B cell (primary cell): ENCODE measurements at regions not wholly inside any gene's neighbourhood (a gene's known extent, or its start where the extent isn't known, plus 50 kb on each side); places are given as distances from the start of the nearest gene placed in this dataset.

Experiments used
- ATAC-seq: fragments of 200-7000 bp; cut with Tn5 transposase; one replicate; pipeline ENCODE4 v1.10.0; 2021; ENCODE audit warnings: low read depth, mild to moderate bottlenecking, moderate number of reproducible peaks, moderate library complexity
- CTCF ChIA-PET: fragments of 350-600 bp; sonication (Branson Sonifier 250); formaldehyde crosslinking; loops from one replicate; lab custom pipeline; 2021; ENCODE audit warnings: antibody characterized with exemption, inconsistent platforms; lab: Charles Lee
- POLR2A ChIA-PET: fragments of 350-600 bp; sonication (Branson Sonifier 250); formaldehyde crosslinking; loops from one replicate; lab custom pipeline; 2021; ENCODE audit warnings: antibody characterized with exemption; lab: Charles Lee
- DNase-seq: peaks from one replicate; pipeline ENCODE4 v3.0.0; 2013
- H2AFZ ChIP-seq: 2 replicates; pipeline ENCODE4 v1.6.1; 2012; ENCODE audit warnings: mild to moderate bottlenecking, low read depth, low read length; ENCODE audit not compliant: insufficient read depth, poor library complexity, severe bottlenecking
- H3K27ac ChIP-seq, 2 donors: 1 replicate in 1 of 2; 2 replicates in 1 of 2; pipeline ENCODE4 v1.5.1; 2012 to 2013; ENCODE audit warnings: low read length in 2 of 2, mild to moderate bottlenecking in 2 of 2, moderate library complexity in 1 of 2
- H3K27me3 ChIP-seq, 4 experiments: fragments of 200-600 bp in 1 of 4; sonication (generic) in 1 of 4; replicated peaks in 1 of 4; 1 replicate in 2 of 4; 2 replicates in 2 of 4; pipeline versions ENCODE4 v1.6.1 to v1.7.0; 2013 to 2016; ENCODE audit warnings: low read length in 3 of 4, mild to moderate bottlenecking in 2 of 4, mixed read lengths in 1 of 4, moderate library complexity in 1 of 4; ENCODE audit not compliant: insufficient read depth in 4 of 4, control insufficient read depth in 3 of 4; ENCODE audit errors: control extremely low read depth in 1 of 4
- H3K36me3 ChIP-seq, 2 experiments: replicated peaks in 1 of 2; 1 replicate in 1 of 2; 2 replicates in 1 of 2; pipeline versions ENCODE4 v1.6.1 to v1.7.1; 2013; ENCODE audit warnings: low read length in 1 of 2; ENCODE audit not compliant: insufficient read depth in 2 of 2, control insufficient read depth in 1 of 2; ENCODE audit errors: control extremely low read depth in 1 of 2, extremely low read depth in 1 of 2
- H3K4me1 ChIP-seq, 2 donors: fragments of 200-600 bp in 1 of 2; sonication (generic) in 1 of 2; 1 replicate in 1 of 2; 2 replicates in 1 of 2; pipeline versions ENCODE4 v1.5.1 to v1.6.1; 2013 to 2017; ENCODE audit warnings: low read length in 2 of 2; ENCODE audit not compliant: control insufficient read depth in 2 of 2, insufficient read depth in 2 of 2
- H3K4me2 ChIP-seq: replicated peaks from 2 replicates; pipeline ENCODE3; 2012; ENCODE audit warnings: mild to moderate bottlenecking, low read depth, low read length; ENCODE audit not compliant: poor library complexity, severe bottlenecking
- H3K4me3 ChIP-seq, 5 experiments: fragments of 200-600 bp in 1 of 5; sonication (generic) in 1 of 5; 1 replicate in 3 of 5; 2 replicates in 2 of 5; pipeline versions ENCODE4 v1.5.1 to v1.7.0; 2011 to 2016; ENCODE audit warnings: low read length in 4 of 5, mild to moderate bottlenecking in 4 of 5, low read depth in 2 of 5, control low read depth in 1 of 5, moderate library complexity in 1 of 5; ENCODE audit not compliant: insufficient read depth in 1 of 5; ENCODE audit errors: control extremely low read depth in 1 of 5, extremely low read depth in 1 of 5
- H3K79me2 ChIP-seq: fragments of 200-600 bp; sonication (generic); one replicate; pipeline ENCODE4 v1.6.0; 2016; ENCODE audit warnings: low read length; ENCODE audit not compliant: control insufficient read depth, insufficient read depth
- H3K9ac ChIP-seq: fragments of 200-600 bp; sonication (generic); 2 replicates; pipeline ENCODE4 v1.6.1; 2017; ENCODE audit warnings: mild to moderate bottlenecking, low read length, moderate library complexity
- H3K9me3 ChIP-seq, 3 donors: one replicate each; pipeline versions ENCODE4 v1.6.1 to v1.7.1; 2013; ENCODE audit warnings: low read length in 2 of 3; ENCODE audit not compliant: control insufficient read depth in 2 of 3, insufficient read depth in 1 of 3; ENCODE audit errors: control extremely low read depth in 1 of 3
- H4K20me1 ChIP-seq: 2 replicates; pipeline ENCODE4 v1.6.0; 2012; ENCODE audit warnings: mild to moderate bottlenecking, low read length; ENCODE audit not compliant: insufficient read depth, control insufficient read depth, poor library complexity, severe bottlenecking
- H3K27ac Mint-ChIP-seq: one replicate; pipeline ENCODE4 v1.8.0; 2021; ENCODE audit warnings: mixed read lengths
- H3K27me3 Mint-ChIP-seq: one replicate; pipeline ENCODE4 v1.8.0; 2021; ENCODE audit warnings: mixed read lengths
- H3K4me1 Mint-ChIP-seq: one replicate; pipeline ENCODE4 v1.8.0; 2021; ENCODE audit warnings: mixed read lengths
- H3K4me3 Mint-ChIP-seq: one replicate; pipeline ENCODE4 v1.8.0; 2021; ENCODE audit warnings: mixed read lengths
- H3K9me3 Mint-ChIP-seq: one replicate; pipeline ENCODE4 v1.8.0; 2022; ENCODE audit warnings: mixed read lengths; ENCODE audit not compliant: insufficient read depth
- CTCF ChIP-seq: fragments of 200-600 bp; IDR thresholded peaks from one replicate; pipeline ENCODE4 v1.8.0; 2022; ENCODE audit warnings: antibody characterized with exemption, mild to moderate bottlenecking
- EZH2 ChIP-seq: IDR thresholded peaks from 2 replicates; pipeline ENCODE4 v1.6.1; 2012; ENCODE audit warnings: borderline replicate concordance, low read depth, mild to moderate bottlenecking, moderate library complexity, low read length; ENCODE audit not compliant: insufficient read depth, poor library complexity, severe bottlenecking
- WGBS: methylation state at CpG from one replicate; pipeline ENCODE4 v1.1.5; 2013; ENCODE audit warnings: missing lambda C conversion rate; ENCODE audit not compliant: insufficient coverage; 5-methylcytosine and 5-hydroxymethylcytosine counted together
- intact Hi-C: fragments of 100-400 bp; cut with micrococcal nuclease; formaldehyde crosslinking; loops from one replicate; pipeline ENCODE4 v1.10.0; 2022

GRCh38 chr13:80235166-80235966 lies 105.6 kb downstream of the SPRY2 start:
- H3K9ac ChIP-seq, result no peak overlapping the region
- H3K4me3 Mint-ChIP-seq, result no peak overlapping the region

More at GRCh38 chr13:80235166-80235966, 105.6 kb downstream of the SPRY2 start:
- 0% methylated on average over 3 of the region's 10 CpGs for WGBS
- H4K20me1 ChIP-seq, result no peaks in the 10 kb centered on the region
- intact Hi-C loops, result no loop called here
- no peak overlapping the region for H2AFZ ChIP-seq
- no peak overlapping the region for H3K27ac Mint-ChIP-seq
- no peak overlapping the region for H3K4me2 ChIP-seq
- no peak overlapping the region for H3K4me3 ChIP-seq
- TF ChIP-seq CTCF (no peak), EZH2 (no peak)
- no peak for DNase-seq
- no peak overlapping the region for H3K27ac ChIP-seq
- H3K4me1 Mint-ChIP-seq, result no peaks in the 10 kb centered on the region
- ATAC-seq, result no peak
- H3K9me3 Mint-ChIP-seq, result no peaks in the 10 kb centered on the region
- no peaks in the 10 kb centered on the region for H3K27me3 Mint-ChIP-seq
- no peaks in the 10 kb centered on the region for H3K4me1 ChIP-seq
- H3K79me2 ChIP-seq, result no peaks in the 10 kb centered on the region
- CTCF ChIA-PET, result interaction anchor here (0.5 kb wide), 1 partner anchor 24 kb away, joined by 4 read pairs; no protein-coding TSS in a partner anchor
- no peaks in the 10 kb centered on the region for H3K36me3 ChIP-seq
- H3K27me3 ChIP-seq, result no peaks in the 10 kb centered on the region
- no peaks in the 10 kb centered on the region for H3K9me3 ChIP-seq
- POLR2A ChIA-PET, result no interaction called here
